ENCODE measurements at regions not wholly inside any gene's neighbourhood (a gene's known extent, or its start where the extent isn't known, plus 50 kb on each side); places are given as distances from the start of the nearest gene placed in this dataset.

DNA sequence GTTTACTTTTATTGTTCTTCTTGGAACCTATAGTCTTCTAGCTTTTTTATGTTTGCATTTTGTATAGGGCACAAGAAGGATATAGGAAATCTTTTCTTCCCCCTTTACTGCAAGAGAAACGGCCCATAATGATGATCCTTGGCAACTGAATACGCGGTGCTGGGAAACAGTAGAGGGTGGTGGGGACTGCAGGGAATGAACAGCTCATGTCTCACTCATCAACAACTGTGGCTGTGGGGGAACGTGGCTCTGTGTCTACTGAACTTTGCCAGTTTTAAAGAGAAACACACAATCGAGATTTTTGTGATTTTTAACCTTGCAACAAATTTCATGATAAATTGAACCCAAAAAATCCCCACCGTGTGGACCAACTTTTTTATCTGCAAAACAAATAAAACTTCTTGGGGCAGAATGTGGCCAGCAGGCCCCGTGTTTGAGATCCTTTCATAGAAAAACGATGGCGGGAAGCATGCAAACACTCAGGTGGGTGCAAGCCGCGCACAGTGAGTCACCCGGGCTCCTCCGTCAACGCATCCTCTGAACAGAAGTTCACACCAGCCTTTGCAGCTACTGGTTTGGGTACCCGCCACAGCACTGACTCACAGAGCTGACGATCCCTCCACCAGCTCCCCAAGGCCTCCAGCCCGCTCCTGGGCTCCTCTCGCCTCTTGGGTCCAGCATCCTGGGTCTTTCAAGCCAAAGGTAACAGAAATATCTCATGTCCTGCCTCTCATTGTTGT lies 149.3 kb downstream of the COL6A3 start:
- TF ChIP-seq, protein P1, sequence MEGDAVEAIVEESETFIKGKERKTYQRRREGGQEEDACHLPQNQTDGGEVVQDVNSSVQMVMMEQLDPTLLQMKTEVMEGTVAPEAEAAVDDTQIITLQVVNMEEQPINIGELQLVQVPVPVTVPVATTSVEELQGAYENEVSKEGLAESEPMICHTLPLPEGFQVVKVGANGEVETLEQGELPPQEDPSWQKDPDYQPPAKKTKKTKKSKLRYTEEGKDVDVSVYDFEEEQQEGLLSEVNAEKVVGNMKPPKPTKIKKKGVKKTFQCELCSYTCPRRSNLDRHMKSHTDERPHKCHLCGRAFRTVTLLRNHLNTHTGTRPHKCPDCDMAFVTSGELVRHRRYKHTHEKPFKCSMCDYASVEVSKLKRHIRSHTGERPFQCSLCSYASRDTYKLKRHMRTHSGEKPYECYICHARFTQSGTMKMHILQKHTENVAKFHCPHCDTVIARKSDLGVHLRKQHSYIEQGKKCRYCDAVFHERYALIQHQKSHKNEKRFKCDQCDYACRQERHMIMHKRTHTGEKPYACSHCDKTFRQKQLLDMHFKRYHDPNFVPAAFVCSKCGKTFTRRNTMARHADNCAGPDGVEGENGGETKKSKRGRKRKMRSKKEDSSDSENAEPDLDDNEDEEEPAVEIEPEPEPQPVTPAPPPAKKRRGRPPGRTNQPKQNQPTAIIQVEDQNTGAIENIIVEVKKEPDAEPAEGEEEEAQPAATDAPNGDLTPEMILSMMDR (IDR thresholded peaks at IDR 0.05; ENCODE audit: extremely low read depth, insufficient read depth, missing control alignments), result no peak
- in situ Hi-C loops (cut with MboI; ENCODE audit: low pct_unique_long_range_greater_than_20kb, low sequenced_read_pairs, unreplicated experiment), result no loop called here
- no peak for DNase-seq (ENCODE audit: low spot score)

DNA sequence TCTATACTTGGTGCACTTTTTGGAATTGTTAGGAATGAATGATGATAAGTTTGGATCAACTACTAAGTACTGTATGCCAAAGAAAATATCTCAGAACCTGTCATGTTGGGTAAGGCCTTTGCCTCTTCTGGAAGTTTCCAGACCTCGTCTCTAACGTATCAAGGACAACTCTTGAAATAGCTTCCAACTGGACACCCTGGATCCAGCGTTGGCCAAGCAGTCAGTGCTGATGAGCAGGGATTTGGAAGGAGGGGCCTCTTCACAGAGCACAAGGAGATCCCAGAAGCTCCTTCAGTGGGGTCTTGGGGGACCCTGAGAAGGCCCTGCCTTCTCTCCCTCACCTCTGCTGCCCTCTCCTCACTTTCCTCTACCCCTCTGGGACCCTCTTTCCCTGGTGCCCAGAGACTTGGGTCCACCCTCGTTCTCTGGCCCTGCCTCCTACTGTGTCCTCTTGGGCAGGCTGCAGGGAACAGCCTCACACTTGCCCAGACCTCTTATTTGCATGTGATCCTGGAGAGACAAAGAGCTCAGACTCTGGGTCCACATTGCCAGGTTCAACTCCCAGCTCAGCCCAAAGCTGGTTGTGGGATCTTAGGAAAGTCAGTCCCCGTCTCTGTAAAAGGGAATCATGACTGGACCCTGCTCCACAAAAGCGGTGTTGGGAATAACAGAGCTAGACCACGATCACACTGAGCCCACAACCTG lies 145.8 kb downstream of the COL6A3 start:
- DNase-seq (ENCODE audit: low spot score), result no peak
- in situ Hi-C loops (cut with MboI; ENCODE audit: low pct_unique_long_range_greater_than_20kb, low sequenced_read_pairs, unreplicated experiment), result no loop called here
- TF ChIP-seq, protein P1 (IDR thresholded peaks at IDR 0.05; ENCODE audit: extremely low read depth, insufficient read depth, missing control alignments), result no peak

DNA sequence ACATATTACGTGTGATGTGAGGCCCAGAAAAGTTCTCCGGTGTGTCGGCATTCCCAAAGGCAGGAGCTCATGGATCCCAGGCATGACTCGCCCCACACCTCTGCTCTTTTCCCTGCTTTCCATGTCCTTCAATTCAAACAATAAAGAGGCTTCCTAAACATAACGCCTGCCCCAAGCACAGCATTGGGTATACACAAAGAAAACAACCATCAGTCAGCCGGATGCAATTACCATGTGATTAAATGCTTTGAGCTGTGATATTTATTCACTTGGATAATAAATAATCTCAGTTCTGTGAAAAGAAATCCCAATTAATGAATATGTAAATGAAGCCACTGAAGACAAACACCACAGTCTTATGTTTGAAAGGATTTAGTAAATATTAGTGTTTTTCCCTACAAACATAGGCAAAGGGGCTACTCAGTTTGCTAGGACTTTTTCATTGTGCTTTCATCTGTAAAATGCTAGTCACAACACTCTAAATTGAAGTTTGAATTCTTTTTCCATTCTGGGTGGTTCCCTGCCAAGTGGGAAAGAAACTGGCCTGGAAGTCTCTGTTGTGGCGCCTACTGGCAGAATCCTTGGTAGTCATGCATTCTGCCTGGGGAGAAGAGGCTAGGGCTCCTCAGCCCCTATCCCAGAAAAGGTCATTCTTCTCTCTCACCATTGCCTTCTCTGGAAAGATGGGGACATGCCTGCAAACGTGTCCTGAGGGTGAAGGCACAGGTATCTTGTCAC lies 144.7 kb downstream of the COL6A3 start:
- no peak for DNase-seq (ENCODE audit: low spot score)
- in situ Hi-C loops (cut with MboI; ENCODE audit: low pct_unique_long_range_greater_than_20kb, low sequenced_read_pairs, unreplicated experiment), result no loop called here
- TF ChIP-seq, protein P1 (IDR thresholded peaks at IDR 0.05; ENCODE audit: extremely low read depth, insufficient read depth, missing control alignments), result no peak

DNA sequence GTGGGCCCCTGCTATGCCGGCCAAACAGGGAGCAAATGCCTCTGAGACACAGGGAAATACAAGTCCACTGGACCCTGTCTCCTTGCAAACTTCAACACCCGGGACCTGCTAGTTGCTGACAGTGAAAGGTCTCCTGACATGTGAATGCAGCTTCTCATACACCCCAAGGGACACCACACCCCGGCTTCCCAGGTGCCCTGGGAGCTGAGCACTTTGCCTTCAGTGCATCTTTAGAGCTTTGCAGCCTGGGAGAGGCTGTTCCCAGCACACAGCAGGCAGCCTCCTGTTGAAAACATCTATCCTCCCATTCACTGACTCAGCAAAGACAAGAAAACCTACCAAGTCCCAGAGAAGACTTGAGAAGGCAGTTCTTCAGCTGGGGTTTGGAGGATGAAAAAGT lies 143.4 kb downstream of the COL6A3 start:
- DNase-seq (ENCODE audit: low spot score), result no peak
- in situ Hi-C loops (cut with MboI; ENCODE audit: low pct_unique_long_range_greater_than_20kb, low sequenced_read_pairs, unreplicated experiment), result no loop called here
- TF ChIP-seq, protein P1 (IDR thresholded peaks at IDR 0.05; ENCODE audit: extremely low read depth, insufficient read depth, missing control alignments), result no peak

DNA sequence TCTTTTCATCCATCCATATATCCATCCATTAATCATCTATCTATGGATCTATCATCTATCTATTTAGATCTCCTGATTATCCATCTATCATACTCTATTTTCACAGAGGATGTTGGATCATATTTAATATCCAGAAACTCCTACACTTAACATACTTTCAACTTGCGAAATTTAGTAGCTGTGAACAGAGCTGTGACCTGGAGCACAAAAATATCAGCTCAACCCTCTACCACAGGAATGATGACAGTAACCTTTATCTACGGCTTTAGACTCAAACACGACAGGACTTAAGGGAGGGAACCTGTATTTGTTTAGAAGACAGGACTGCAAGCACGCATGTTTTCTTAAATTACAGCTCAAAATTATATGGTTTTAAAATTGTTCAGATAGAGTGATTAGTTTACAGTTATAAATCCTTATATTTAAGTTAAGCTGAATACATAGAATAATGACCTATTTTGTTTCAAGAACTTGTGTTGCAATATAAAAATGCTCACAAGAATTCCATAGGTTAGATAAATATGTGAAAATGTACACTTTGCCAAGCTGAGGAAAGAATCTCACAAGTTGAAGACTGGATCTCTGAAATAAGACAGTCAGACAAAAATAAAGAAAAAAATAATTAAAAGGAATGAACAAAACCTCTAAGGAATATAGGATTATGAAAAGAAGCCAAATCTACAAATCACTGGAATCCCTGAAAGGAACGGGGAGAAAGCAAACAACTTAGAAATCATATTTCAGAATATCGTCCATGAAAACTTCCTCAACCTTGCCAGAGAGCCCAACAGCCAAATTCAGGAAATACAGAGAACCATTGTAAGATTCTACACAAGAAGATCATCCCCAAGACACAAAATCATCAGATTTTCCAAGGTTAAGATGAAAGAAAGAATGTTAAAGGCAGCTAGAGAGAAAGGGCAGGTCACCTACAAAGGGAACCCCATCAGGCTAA lies 142.0 kb downstream of the COL6A3 start:
- DNase-seq (ENCODE audit: low spot score), result no peak
- in situ Hi-C loops (cut with MboI; ENCODE audit: low pct_unique_long_range_greater_than_20kb, low sequenced_read_pairs, unreplicated experiment), result no loop called here
- TF ChIP-seq, protein P1 (IDR thresholded peaks at IDR 0.05; ENCODE audit: extremely low read depth, insufficient read depth, missing control alignments), result no peak

All from GM13977 (cell line).